ENCODE measurements at regions not wholly inside any gene's neighbourhood (a gene's known extent, or its start where the extent isn't known, plus 50 kb on each side); places are given as distances from the start of the nearest gene placed in this dataset.

- TF ChIP-seq CTCF (IDR thresholded peaks at IDR 0.05; ENCODE audit: low read depth, low read length) = no peak
- no peak for TF ChIP-seq EZH2phosphoT487 (IDR thresholded peaks at IDR 0.05; ENCODE audit: low read depth)
Observed at GRCh38 chr7:42494199-42494710, 257.2 kb upstream of the GLI3 start.
